ENCODE measurements at regions not wholly inside any gene's neighbourhood (a gene's known extent, or its start where the extent isn't known, plus 50 kb on each side); places are given as distances from the start of the nearest gene placed in this dataset.

DNA sequence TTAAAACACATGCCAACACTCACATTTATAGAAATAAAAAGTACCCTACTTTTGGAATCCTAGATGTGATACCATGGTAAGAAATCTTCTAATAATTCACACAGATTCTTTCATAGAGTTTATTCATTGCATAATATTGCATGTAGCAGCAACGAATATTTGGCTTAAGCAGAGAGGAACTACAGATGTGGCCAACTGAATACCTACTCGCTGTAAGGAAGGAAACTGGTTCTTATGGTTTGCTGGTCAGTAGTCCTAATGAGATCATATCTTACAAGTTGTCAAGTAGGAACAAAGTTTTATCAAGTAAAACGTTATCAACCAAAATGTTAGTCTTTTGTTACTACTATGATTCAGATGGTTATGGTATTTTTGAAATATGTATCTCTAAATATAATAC, 996.1 kb downstream of the PDHA2 start:
- Mint-ChIP-seq H3K36me3 (ENCODE audit: low read depth) (no peaks in the 10 kb centered on the region), H3K9me3 (no peaks in the 10 kb centered on the region), H3K27me3 (ENCODE audit: insufficient read depth) (no peaks in the 10 kb centered on the region), H3K4me3 (no peak overlapping the region), H3K4me1 (no peaks in the 10 kb centered on the region), H3K27ac (no peak overlapping the region)
- Histone ChIP-seq H3K27ac (ENCODE audit: low read depth, low read length) (no peak overlapping the region), H3K36me3 (ENCODE audit: control insufficient read depth, insufficient read depth, low read length) (no peaks in the 10 kb centered on the region), H3K4me1 (ENCODE audit: control insufficient read depth, insufficient read depth, low read length) (no peaks in the 10 kb centered on the region), H3K9me3 (ENCODE audit: control insufficient read depth, low read length) (no peaks in the 10 kb centered on the region), H3K9ac (ENCODE audit: extremely low read depth, low read length, poor library complexity, severe bottlenecking) (no peak overlapping the region), H3K27me3 (ENCODE audit: control insufficient read depth, insufficient read depth, low read length, poor library complexity, severe bottlenecking) (no peaks in the 10 kb centered on the region), H3K4me3 (ENCODE audit: low read length) (no peak overlapping the region)
- no peak for DNase-seq
- TF ChIP-seq, protein P1, sequence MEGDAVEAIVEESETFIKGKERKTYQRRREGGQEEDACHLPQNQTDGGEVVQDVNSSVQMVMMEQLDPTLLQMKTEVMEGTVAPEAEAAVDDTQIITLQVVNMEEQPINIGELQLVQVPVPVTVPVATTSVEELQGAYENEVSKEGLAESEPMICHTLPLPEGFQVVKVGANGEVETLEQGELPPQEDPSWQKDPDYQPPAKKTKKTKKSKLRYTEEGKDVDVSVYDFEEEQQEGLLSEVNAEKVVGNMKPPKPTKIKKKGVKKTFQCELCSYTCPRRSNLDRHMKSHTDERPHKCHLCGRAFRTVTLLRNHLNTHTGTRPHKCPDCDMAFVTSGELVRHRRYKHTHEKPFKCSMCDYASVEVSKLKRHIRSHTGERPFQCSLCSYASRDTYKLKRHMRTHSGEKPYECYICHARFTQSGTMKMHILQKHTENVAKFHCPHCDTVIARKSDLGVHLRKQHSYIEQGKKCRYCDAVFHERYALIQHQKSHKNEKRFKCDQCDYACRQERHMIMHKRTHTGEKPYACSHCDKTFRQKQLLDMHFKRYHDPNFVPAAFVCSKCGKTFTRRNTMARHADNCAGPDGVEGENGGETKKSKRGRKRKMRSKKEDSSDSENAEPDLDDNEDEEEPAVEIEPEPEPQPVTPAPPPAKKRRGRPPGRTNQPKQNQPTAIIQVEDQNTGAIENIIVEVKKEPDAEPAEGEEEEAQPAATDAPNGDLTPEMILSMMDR (conservative IDR thresholded peaks at IDR 0.05): no peak
- WGBS, 2 experiments (ENCODE audit: insufficient coverage in 1 of 2, insufficient read length in 1 of 2): 100% methylated on average over 1 to 3 of the region's 3 CpGs

DNA sequence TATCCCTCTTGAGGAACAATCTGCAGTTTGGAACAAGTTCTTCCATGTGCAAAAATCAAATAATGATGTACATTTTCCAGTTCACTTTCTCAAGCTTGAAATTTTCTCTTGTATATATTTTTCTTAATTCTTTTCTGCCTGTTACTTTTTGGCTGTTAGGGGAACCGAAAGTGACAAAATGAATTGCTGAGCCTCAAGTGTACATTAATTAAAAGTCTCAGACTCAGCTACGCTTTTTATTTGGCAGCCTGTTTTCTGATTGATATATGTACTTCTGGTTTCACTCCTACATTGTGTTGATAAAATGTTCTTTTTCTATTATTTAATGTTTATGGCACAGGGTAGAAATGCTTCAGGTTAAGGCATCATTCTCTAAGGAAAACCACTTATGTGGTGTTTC, 999.5 kb downstream of the PDHA2 start:
- DNase-seq: no peak
- no peaks in the 10 kb centered on the region for H3K36me3 Mint-ChIP-seq (ENCODE audit: low read depth)
- no peaks in the 10 kb centered on the region for H3K27me3 Mint-ChIP-seq (ENCODE audit: insufficient read depth)
- H3K4me3 Mint-ChIP-seq: no peak overlapping the region
- TF ChIP-seq, protein P1 (conservative IDR thresholded peaks at IDR 0.05): no peak
- Histone ChIP-seq H3K9me3 (ENCODE audit: control insufficient read depth, low read length) (no peaks in the 10 kb centered on the region), H3K4me1 (ENCODE audit: control insufficient read depth, insufficient read depth, low read length) (no peaks in the 10 kb centered on the region), H3K9ac (ENCODE audit: extremely low read depth, low read length, poor library complexity, severe bottlenecking) (no peak overlapping the region), H3K27me3 (ENCODE audit: control insufficient read depth, insufficient read depth, low read length, poor library complexity, severe bottlenecking) (no peaks in the 10 kb centered on the region), H3K27ac (ENCODE audit: low read depth, low read length) (no peak overlapping the region), H3K36me3 (ENCODE audit: control insufficient read depth, insufficient read depth, low read length) (no peaks in the 10 kb centered on the region), H3K4me3 (ENCODE audit: low read length) (no peak overlapping the region)
- H3K4me1 Mint-ChIP-seq: no peaks in the 10 kb centered on the region
- no peak overlapping the region for H3K27ac Mint-ChIP-seq
- WGBS, 2 experiments (ENCODE audit: insufficient coverage in 1 of 2, insufficient read length in 1 of 2): 89 to 93% methylated on average over 2 of the region's 2 CpGs
- no peaks in the 10 kb centered on the region for H3K9me3 Mint-ChIP-seq

DNA sequence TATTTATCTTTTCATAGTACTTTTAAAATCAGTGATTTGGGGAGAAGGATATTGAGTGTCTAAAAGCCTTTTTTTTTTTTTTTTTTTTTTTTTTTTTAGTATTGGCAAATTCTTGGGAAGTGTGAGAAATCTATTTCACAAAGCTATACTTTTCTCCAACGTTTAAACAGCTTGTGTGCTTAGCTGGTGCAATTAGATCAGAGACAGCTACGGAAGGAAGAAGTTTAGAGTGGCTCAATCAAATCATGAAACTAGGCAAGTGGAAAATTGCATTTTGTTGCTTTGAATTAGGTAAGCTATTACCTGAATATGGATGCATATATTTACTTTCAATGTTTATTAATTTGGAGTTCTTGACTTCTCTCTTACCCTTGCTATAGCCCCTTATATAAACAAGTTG, 1001.9 kb downstream of the PDHA2 start:
- Mint-ChIP-seq H3K27ac (no peak overlapping the region), H3K9me3 (no peaks in the 10 kb centered on the region), H3K27me3 (ENCODE audit: insufficient read depth) (no peaks in the 10 kb centered on the region), H3K36me3 (ENCODE audit: low read depth) (no peaks in the 10 kb centered on the region), H3K4me1 (no peaks in the 10 kb centered on the region), H3K4me3 (no peak overlapping the region)
- H3K36me3 ChIP-seq (ENCODE audit: control insufficient read depth, insufficient read depth, low read length): no peaks in the 10 kb centered on the region
- no peaks in the 10 kb centered on the region for H3K4me1 ChIP-seq (ENCODE audit: control insufficient read depth, insufficient read depth, low read length)
- no peaks in the 10 kb centered on the region for H3K27me3 ChIP-seq (ENCODE audit: control insufficient read depth, insufficient read depth, low read length, poor library complexity, severe bottlenecking)
- no peak for DNase-seq
- WGBS, 2 experiments (ENCODE audit: insufficient coverage in 1 of 2, insufficient read length in 1 of 2): 90 to 100% methylated on average over 2 of the region's 2 CpGs
- no peak overlapping the region for H3K9ac ChIP-seq (ENCODE audit: extremely low read depth, low read length, poor library complexity, severe bottlenecking)
- no peak overlapping the region for H3K4me3 ChIP-seq (ENCODE audit: low read length)
- TF ChIP-seq, protein P1 (conservative IDR thresholded peaks at IDR 0.05): no peak
- no peaks in the 10 kb centered on the region for H3K9me3 ChIP-seq (ENCODE audit: control insufficient read depth, low read length)
- no peak overlapping the region for H3K27ac ChIP-seq (ENCODE audit: low read depth, low read length)
